Activated T-cell treated with anti-CD3 and anti-CD28 coated beads, Interleukin-2, amount 50 U/mL, for 24 hours (primary cell): ENCODE measurements at regions not wholly inside any gene's neighbourhood (a gene's known extent, or its start where the extent isn't known, plus 50 kb on each side); places are given as distances from the start of the nearest gene placed in this dataset.
"Not testable (repeated sequence)": the region's sequence is repeated elsewhere in the genome, so short reads cannot be mapped to it uniquely, and the experiment has no call there.

Experiments used
- DNase-seq: peaks from one replicate; pipeline ENCODE4 v3.0.0-alpha.2; 2020
- H3K27ac Mint-ChIP-seq: 2 replicates; pipeline ENCODE4 v1.8.0; 2020; ENCODE audit warnings: mild to moderate bottlenecking, mixed read lengths
- H3K27me3 Mint-ChIP-seq: 2 replicates; pipeline ENCODE4 v1.8.0; 2020; ENCODE audit warnings: mixed read lengths
- H3K36me3 Mint-ChIP-seq: 2 replicates; pipeline ENCODE4 v1.8.0; 2020; ENCODE audit warnings: low read depth, mixed read lengths
- H3K4me1 Mint-ChIP-seq: 2 replicates; pipeline ENCODE4 v1.8.0; 2020; ENCODE audit warnings: low read depth, mixed read lengths
- H3K4me3 Mint-ChIP-seq: 2 replicates; pipeline ENCODE4 v1.8.0; 2020; ENCODE audit warnings: mild to moderate bottlenecking, moderate library complexity, mixed read lengths
- H3K9me3 Mint-ChIP-seq: 2 replicates; pipeline ENCODE4 v1.8.0; 2020; ENCODE audit warnings: mixed read lengths

GRCh38 chr4:143819029-143819428 lies 86.3 kb downstream of the GYPE start:
- H3K4me3 Mint-ChIP-seq = no peak overlapping the region
- no peak overlapping the region for H3K27ac Mint-ChIP-seq
- no peak for DNase-seq
- no peaks in the 10 kb centered on the region for H3K36me3 Mint-ChIP-seq
- no peaks in the 10 kb centered on the region for H3K4me1 Mint-ChIP-seq
- H3K27me3 Mint-ChIP-seq = no peaks in the 10 kb centered on the region
- no peaks in the 10 kb centered on the region for H3K9me3 Mint-ChIP-seq

GRCh38 chr4:143817866-143818265 lies 87.5 kb downstream of the GYPE start:
- not testable (repeated sequence) for H3K27me3 Mint-ChIP-seq, H3K9me3 Mint-ChIP-seq, H3K4me3 Mint-ChIP-seq, H3K4me1 Mint-ChIP-seq, H3K27ac Mint-ChIP-seq, H3K36me3 Mint-ChIP-seq, DNase-seq

GRCh38 chr4:143815375-143815774 lies 90.0 kb downstream of the GYPE start:
- not testable (repeated sequence) for H3K4me1 Mint-ChIP-seq, H3K4me3 Mint-ChIP-seq, DNase-seq, H3K27ac Mint-ChIP-seq, H3K9me3 Mint-ChIP-seq, H3K36me3 Mint-ChIP-seq, H3K27me3 Mint-ChIP-seq

GRCh38 chr4:143813431-143814154 lies 91.8 kb downstream of the GYPE start:
- not testable (repeated sequence) for H3K36me3 Mint-ChIP-seq, H3K27ac Mint-ChIP-seq, DNase-seq, H3K4me1 Mint-ChIP-seq, H3K4me3 Mint-ChIP-seq, H3K27me3 Mint-ChIP-seq, H3K9me3 Mint-ChIP-seq

GRCh38 chr4:143791693-143792092 lies 91.2 kb upstream of the FREM3 start:
- not testable (repeated sequence) for H3K27me3 Mint-ChIP-seq, H3K36me3 Mint-ChIP-seq, H3K4me3 Mint-ChIP-seq, H3K27ac Mint-ChIP-seq, H3K4me1 Mint-ChIP-seq, DNase-seq, H3K9me3 Mint-ChIP-seq

GRCh38 chr4:143790425-143790824 lies 90.0 kb upstream of the FREM3 start:
- not testable (repeated sequence) for H3K4me1 Mint-ChIP-seq, DNase-seq, H3K27me3 Mint-ChIP-seq, H3K27ac Mint-ChIP-seq, H3K9me3 Mint-ChIP-seq, H3K36me3 Mint-ChIP-seq, H3K4me3 Mint-ChIP-seq

GRCh38 chr4:143789618-143790017 lies 89.1 kb upstream of the FREM3 start:
- not testable (repeated sequence) for H3K27me3 Mint-ChIP-seq, H3K27ac Mint-ChIP-seq, DNase-seq, H3K36me3 Mint-ChIP-seq, H3K4me1 Mint-ChIP-seq, H3K4me3 Mint-ChIP-seq, H3K9me3 Mint-ChIP-seq

GRCh38 chr4:143784567-143784966 lies 84.1 kb upstream of the FREM3 start:
- no peaks in the 10 kb centered on the region for H3K36me3 Mint-ChIP-seq
- no peaks in the 10 kb centered on the region for H3K27me3 Mint-ChIP-seq
- H3K27ac Mint-ChIP-seq = no peak overlapping the region
- DNase-seq = no peak
- no peak overlapping the region for H3K4me3 Mint-ChIP-seq
- no peaks in the 10 kb centered on the region for H3K4me1 Mint-ChIP-seq
- H3K9me3 Mint-ChIP-seq = peaks cover 9% of the 10 kb centered on the region

- Mint-ChIP-seq H3K4me3 (no peak overlapping the region), H3K36me3 (no peaks in the 10 kb centered on the region), H3K27ac (no peak overlapping the region), H3K27me3 (no peaks in the 10 kb centered on the region), H3K4me1 (no peaks in the 10 kb centered on the region), H3K9me3 (peaks cover 9% of the 10 kb centered on the region)
- DNase-seq = no peak
Observed at GRCh38 chr4:143782521-143782920, 82.0 kb upstream of the FREM3 start.

GRCh38 chr4:143773998-143774895 lies 73.8 kb upstream of the FREM3 start:
- Mint-ChIP-seq H3K36me3 (no peaks in the 10 kb centered on the region), H3K27ac (no peak overlapping the region), H3K4me3 (no peak overlapping the region), H3K4me1 (no peaks in the 10 kb centered on the region), H3K27me3 (peaks cover 3% of the 10 kb centered on the region), H3K9me3 (no peaks in the 10 kb centered on the region)
- peak; percentile 39 for DNase-seq

- no peaks in the 10 kb centered on the region for H3K9me3 Mint-ChIP-seq
- no peaks in the 10 kb centered on the region for H3K4me1 Mint-ChIP-seq
- no peaks in the 10 kb centered on the region for H3K36me3 Mint-ChIP-seq
- no peak for DNase-seq
- H3K27me3 Mint-ChIP-seq = peaks cover 3% of the 10 kb centered on the region
- no peak overlapping the region for H3K27ac Mint-ChIP-seq
- no peak overlapping the region for H3K4me3 Mint-ChIP-seq
Observed at GRCh38 chr4:143771269-143771668, 70.8 kb upstream of the FREM3 start.

- H3K27me3 Mint-ChIP-seq = peaks cover 3% of the 10 kb centered on the region
- no peak overlapping the region for H3K4me3 Mint-ChIP-seq
- DNase-seq = no peak
- no peak overlapping the region for H3K27ac Mint-ChIP-seq
- no peaks in the 10 kb centered on the region for H3K9me3 Mint-ChIP-seq
- H3K36me3 Mint-ChIP-seq = no peaks in the 10 kb centered on the region
- H3K4me1 Mint-ChIP-seq = no peaks in the 10 kb centered on the region
Observed at GRCh38 chr4:143768007-143768591, 67.6 kb upstream of the FREM3 start.

GRCh38 chr4:143763587-143763986 lies 63.1 kb upstream of the FREM3 start:
- Mint-ChIP-seq H3K9me3 (no peaks in the 10 kb centered on the region), H3K4me1 (no peaks in the 10 kb centered on the region), H3K4me3 (no peak overlapping the region), H3K27me3 (no peaks in the 10 kb centered on the region), H3K36me3 (no peaks in the 10 kb centered on the region), H3K27ac (no peak overlapping the region)
- DNase-seq = no peak

GRCh38 chr4:143762511-143762910 lies 62.0 kb upstream of the FREM3 start:
- Mint-ChIP-seq H3K4me3 (no peak overlapping the region), H3K4me1 (no peaks in the 10 kb centered on the region), H3K36me3 (no peaks in the 10 kb centered on the region), H3K27me3 (no peaks in the 10 kb centered on the region), H3K9me3 (no peaks in the 10 kb centered on the region), H3K27ac (no peak overlapping the region)
- no peak for DNase-seq
